ENCODE measurements at regions not wholly inside any gene's neighbourhood (a gene's known extent, or its start where the extent isn't known, plus 50 kb on each side); places are given as distances from the start of the nearest gene placed in this dataset.

DNA sequence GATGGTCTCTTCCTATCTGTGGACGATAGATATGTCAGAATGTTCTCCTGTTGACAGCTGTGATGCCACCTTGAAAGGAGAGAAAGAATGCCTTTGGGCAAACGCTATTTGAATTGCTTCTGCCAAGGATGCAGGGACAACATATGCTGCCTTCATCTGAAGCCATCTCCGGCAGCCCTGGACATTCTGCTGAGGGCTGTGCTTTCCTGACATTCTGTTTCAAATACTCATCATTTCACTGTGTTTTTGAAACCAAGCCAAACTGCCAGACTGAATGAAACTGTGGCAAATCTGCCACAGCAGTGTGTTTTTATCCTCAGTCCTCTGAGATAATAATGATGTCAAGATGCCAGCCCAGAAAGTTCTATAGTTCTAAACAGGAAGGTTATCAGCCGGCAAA lies 85.8 kb upstream of the BCAT1 start:
- no peak overlapping the region for H3K9ac ChIP-seq (ENCODE audit: insufficient read depth, low read depth, low read length)
- BruUV-seq (replicated peaks), result no TSS peak
- H2AFZ ChIP-seq (ENCODE audit: low read length), result no peak overlapping the region
- in situ Hi-C loops (cut with HindIII; ENCODE audit: extremely low pct_ligation_motif_present, low pct_unique_long_range_greater_than_20kb), result no loop called here
- FAIRE-seq (no peak), DNase-seq (ENCODE audit: low spot score) (no peak), ATAC-seq (no peak)
- no peak overlapping the region for H3K4me2 ChIP-seq (ENCODE audit: low read depth, low read length)
- POLR2A ChIA-PET, result no interaction called here
- no peaks in the 10 kb centered on the region for H3K9me3 ChIP-seq (ENCODE audit: low read length)
- no peaks in the 10 kb centered on the region for H3K36me3 ChIP-seq (replicated peaks in 1 of 2; ENCODE audit: control insufficient read depth in 1 of 2, insufficient read depth in 2 of 2, low read length in 2 of 2)
- H3K4me3 ChIP-seq (replicated peaks in 1 of 3; ENCODE audit: insufficient read depth in 1 of 3, low read depth in 2 of 3, low read length in 3 of 3), result no peak overlapping the region
- H3K79me2 ChIP-seq (ENCODE audit: insufficient read depth, low read length), result no peaks in the 10 kb centered on the region
- TF ChIP-seq ZNF569 (CRISPR knock-in tag; IDR thresholded peaks at IDR 0.05; ENCODE audit: borderline replicate concordance) (no peak), SRSF1 (optimal IDR thresholded peaks at IDR 0.05; ENCODE audit: low read depth, low read length) (no peak), ZNF607 (CRISPR knock-in tag; IDR thresholded peaks at IDR 0.05; ENCODE audit: borderline replicate concordance) (no peak), SP1 (IDR thresholded peaks at IDR 0.05) (no peak), SP1 (CRISPR knock-in tag; IDR thresholded peaks at IDR 0.05) (no peak), ATAD3A (CRISPR knock-in tag; IDR thresholded peaks at IDR 0.05) (no peak), DMTF1 (CRISPR knock-in tag; IDR thresholded peaks at IDR 0.05) (no peak), NR2F6 (IDR thresholded peaks at IDR 0.05) (no peak), NR2F6 (CRISPR knock-in tag; IDR thresholded peaks at IDR 0.05) (no peak), ZNF775 (CRISPR knock-in tag; IDR thresholded peaks at IDR 0.05; ENCODE audit: borderline replicate concordance) (no peak), ZNF326 (CRISPR knock-in tag; IDR thresholded peaks at IDR 0.05; ENCODE audit: borderline replicate concordance) (no peak)
- TF ChIP-seq, protein P1, sequence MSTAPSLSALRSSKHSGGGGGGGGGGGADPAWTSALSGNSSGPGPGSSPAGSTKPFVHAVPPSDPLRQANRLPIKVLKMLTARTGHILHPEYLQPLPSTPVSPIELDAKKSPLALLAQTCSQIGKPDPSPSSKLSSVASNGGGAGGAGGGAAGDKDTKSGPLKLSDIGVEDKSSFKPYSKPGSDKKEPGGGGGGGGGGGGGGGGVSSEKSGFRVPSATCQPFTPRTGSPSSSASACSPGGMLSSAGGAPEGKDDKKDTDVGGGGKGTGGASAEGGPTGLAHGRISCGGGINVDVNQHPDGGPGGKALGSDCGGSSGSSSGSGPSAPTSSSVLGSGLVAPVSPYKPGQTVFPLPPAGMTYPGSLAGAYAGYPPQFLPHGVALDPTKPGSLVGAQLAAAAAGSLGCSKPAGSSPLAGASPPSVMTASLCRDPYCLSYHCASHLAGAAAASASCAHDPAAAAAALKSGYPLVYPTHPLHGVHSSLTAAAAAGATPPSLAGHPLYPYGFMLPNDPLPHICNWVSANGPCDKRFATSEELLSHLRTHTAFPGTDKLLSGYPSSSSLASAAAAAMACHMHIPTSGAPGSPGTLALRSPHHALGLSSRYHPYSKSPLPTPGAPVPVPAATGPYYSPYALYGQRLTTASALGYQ (CRISPR knock-in tag; IDR thresholded peaks at IDR 0.05), result no peak
- TF ChIP-seq, protein P2, sequence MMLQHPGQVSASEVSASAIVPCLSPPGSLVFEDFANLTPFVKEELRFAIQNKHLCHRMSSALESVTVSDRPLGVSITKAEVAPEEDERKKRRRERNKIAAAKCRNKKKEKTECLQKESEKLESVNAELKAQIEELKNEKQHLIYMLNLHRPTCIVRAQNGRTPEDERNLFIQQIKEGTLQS (CRISPR knock-in tag; IDR thresholded peaks at IDR 0.05), result no peak
- TF ChIP-seq, protein P3, sequence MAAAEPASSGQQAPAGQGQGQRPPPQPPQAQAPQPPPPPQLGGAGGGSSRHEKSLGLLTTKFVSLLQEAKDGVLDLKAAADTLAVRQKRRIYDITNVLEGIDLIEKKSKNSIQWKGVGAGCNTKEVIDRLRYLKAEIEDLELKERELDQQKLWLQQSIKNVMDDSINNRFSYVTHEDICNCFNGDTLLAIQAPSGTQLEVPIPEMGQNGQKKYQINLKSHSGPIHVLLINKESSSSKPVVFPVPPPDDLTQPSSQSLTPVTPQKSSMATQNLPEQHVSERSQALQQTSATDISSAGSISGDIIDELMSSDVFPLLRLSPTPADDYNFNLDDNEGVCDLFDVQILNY (CRISPR knock-in tag; conservative IDR thresholded peaks at IDR 0.05), result no peak
- TF ChIP-seq, protein P4, sequence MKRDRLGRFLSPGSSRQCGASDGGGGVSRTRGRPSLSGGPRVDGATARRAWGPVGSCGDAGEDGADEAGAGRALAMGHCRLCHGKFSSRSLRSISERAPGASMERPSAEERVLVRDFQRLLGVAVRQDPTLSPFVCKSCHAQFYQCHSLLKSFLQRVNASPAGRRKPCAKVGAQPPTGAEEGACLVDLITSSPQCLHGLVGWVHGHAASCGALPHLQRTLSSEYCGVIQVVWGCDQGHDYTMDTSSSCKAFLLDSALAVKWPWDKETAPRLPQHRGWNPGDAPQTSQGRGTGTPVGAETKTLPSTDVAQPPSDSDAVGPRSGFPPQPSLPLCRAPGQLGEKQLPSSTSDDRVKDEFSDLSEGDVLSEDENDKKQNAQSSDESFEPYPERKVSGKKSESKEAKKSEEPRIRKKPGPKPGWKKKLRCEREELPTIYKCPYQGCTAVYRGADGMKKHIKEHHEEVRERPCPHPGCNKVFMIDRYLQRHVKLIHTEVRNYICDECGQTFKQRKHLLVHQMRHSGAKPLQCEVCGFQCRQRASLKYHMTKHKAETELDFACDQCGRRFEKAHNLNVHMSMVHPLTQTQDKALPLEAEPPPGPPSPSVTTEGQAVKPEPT (CRISPR knock-in tag; IDR thresholded peaks at IDR 0.05; ENCODE audit: low read depth), result no peak
- 24% methylated on average over 4 of the region's 4 CpGs for WGBS (ENCODE audit: low lambda C conversion rate)
- no peaks in the 10 kb centered on the region for H3K4me1 ChIP-seq (ENCODE audit: insufficient read depth, low read length)
- CTCF ChIA-PET (ENCODE audit: low intra/inter-chr PET ratio, low total read pairs), result no interaction called here
- H4K20me1 ChIP-seq (ENCODE audit: insufficient read depth, low read length), result no peaks in the 10 kb centered on the region
- intact Hi-C loops (cut with micrococcal nuclease; ENCODE audit: unreplicated experiment), result no loop called here
- H3K27me3 ChIP-seq (ENCODE audit: control insufficient read depth in 1 of 2, insufficient read depth in 2 of 2, low read length in 2 of 2), result peaks cover 0 to 4% of the 10 kb centered on the region in 2 experiments; a peak in 1 of 5 replicates
- H3K27ac ChIP-seq (ENCODE audit: extremely low read length, insufficient read depth, low read length), result no peak overlapping the region

Data from HepG2 (cell line).